Neutrophil (primary cell): ENCODE measurements at regions not wholly inside any gene's neighbourhood (a gene's known extent, or its start where the extent isn't known, plus 50 kb on each side); places are given as distances from the start of the nearest gene placed in this dataset.

ENCODE experiments used
- H3K27ac ChIP-seq: fragments of 200-600 bp; sonication (generic); 2 replicates; pipeline ENCODE4 v1.5.1; 2016; ENCODE audit warnings: mild to moderate bottlenecking, moderate library complexity
- H3K27me3 ChIP-seq: fragments of 200-600 bp; sonication (generic); 2 replicates; pipeline ENCODE4 v1.6.0; 2016; ENCODE audit warnings: mild to moderate bottlenecking
- H3K36me3 ChIP-seq: fragments of 200-600 bp; sonication (generic); 2 replicates; pipeline ENCODE4 v1.5.1; 2017
- H3K4me1 ChIP-seq, 2 experiments: fragments of 200-600 bp in 1 of 2; sonication (generic) in 1 of 2; 1 replicate in 1 of 2; 2 replicates in 1 of 2; pipeline versions ENCODE4 v1.5.1 to v1.6.1; 2013 to 2016; ENCODE audit warnings: low read depth in 1 of 2, low read length in 1 of 2, mild to moderate bottlenecking in 1 of 2, moderate library complexity in 1 of 2; ENCODE audit not compliant: control insufficient read depth in 1 of 2, insufficient read depth in 1 of 2
- H3K4me3 ChIP-seq, 2 experiments: fragments of 200-600 bp in 1 of 2; sonication (generic) in 1 of 2; 1 replicate in 1 of 2; 2 replicates in 1 of 2; pipeline ENCODE4 v1.5.1; 2013 to 2016; ENCODE audit warnings: low read depth in 1 of 2, low read length in 1 of 2, mild to moderate bottlenecking in 1 of 2, moderate library complexity in 1 of 2
- H3K9me3 ChIP-seq: fragments of 200-600 bp; sonication (generic); 2 replicates; pipeline ENCODE4 v1.5.1; 2016
- CTCF ChIP-seq: fragments of 200-600 bp; sonication (generic); IDR thresholded peaks from 2 replicates; pipeline ENCODE4 v1.5.1; 2016; ENCODE audit warnings: antibody characterized with exemption

GRCh38 chr3:116912116-116912515 is 202.5 kb downstream of the TUSC7 start:
- Histone ChIP-seq H3K4me1 (no peaks in the 10 kb centered on the region), H3K27ac (no peak overlapping the region), H3K9me3 (no peaks in the 10 kb centered on the region), H3K4me3 (no peak overlapping the region), H3K27me3 (no peaks in the 10 kb centered on the region), H3K36me3 (no peaks in the 10 kb centered on the region)
- TF ChIP-seq CTCF = no peak

GRCh38 chr3:116914004-116914403 is 204.4 kb downstream of the TUSC7 start:
- H3K4me1 ChIP-seq = no peaks in the 10 kb centered on the region
- no peaks in the 10 kb centered on the region for H3K36me3 ChIP-seq
- H3K27ac ChIP-seq = no peak overlapping the region
- no peaks in the 10 kb centered on the region for H3K27me3 ChIP-seq
- TF ChIP-seq CTCF = no peak
- no peaks in the 10 kb centered on the region for H3K9me3 ChIP-seq
- no peak overlapping the region for H3K4me3 ChIP-seq

GRCh38 chr3:116916836-116917235 is 207.3 kb downstream of the TUSC7 start:
- no peaks in the 10 kb centered on the region for H3K27me3 ChIP-seq
- TF ChIP-seq CTCF = no peak
- no peak overlapping the region for H3K4me3 ChIP-seq

GRCh38 chr3:116920826-116921610 is 211.4 kb downstream of the TUSC7 start:
- no peaks in the 10 kb centered on the region for H3K4me1 ChIP-seq
- no peak overlapping the region for H3K4me3 ChIP-seq
- TF ChIP-seq CTCF = no peak
- no peaks in the 10 kb centered on the region for H3K9me3 ChIP-seq
- no peaks in the 10 kb centered on the region for H3K36me3 ChIP-seq
- no peak overlapping the region for H3K27ac ChIP-seq
- no peaks in the 10 kb centered on the region for H3K27me3 ChIP-seq

More at GRCh38 chr3:116916836-116917235, 207.3 kb downstream of the TUSC7 start:
- Histone ChIP-seq H3K4me1 (no peaks in the 10 kb centered on the region), H3K9me3 (no peaks in the 10 kb centered on the region), H3K27ac (no peak overlapping the region), H3K36me3 (no peaks in the 10 kb centered on the region)

GRCh38 chr3:116927918-116928317 is 218.3 kb downstream of the TUSC7 start:
- H3K9me3 ChIP-seq = no peaks in the 10 kb centered on the region
- no peaks in the 10 kb centered on the region for H3K36me3 ChIP-seq
- H3K4me1 ChIP-seq = no peaks in the 10 kb centered on the region
- H3K4me3 ChIP-seq = no peak overlapping the region
- no peak overlapping the region for H3K27ac ChIP-seq
- TF ChIP-seq CTCF = no peak
- H3K27me3 ChIP-seq = no peaks in the 10 kb centered on the region
